GM21717 (cell line): ENCODE measurements at regions not wholly inside any gene's neighbourhood (a gene's known extent, or its start where the extent isn't known, plus 50 kb on each side); places are given as distances from the start of the nearest gene placed in this dataset.

Experiments used
- ATAC-seq: cut with Tn5 transposase; IDR thresholded peaks from one replicate; pipeline ENCODE4 v1.9.1; 2021; ENCODE audit warnings: mild to moderate bottlenecking, moderate library complexity; ENCODE audit not compliant: unreplicated experiment

DNA sequence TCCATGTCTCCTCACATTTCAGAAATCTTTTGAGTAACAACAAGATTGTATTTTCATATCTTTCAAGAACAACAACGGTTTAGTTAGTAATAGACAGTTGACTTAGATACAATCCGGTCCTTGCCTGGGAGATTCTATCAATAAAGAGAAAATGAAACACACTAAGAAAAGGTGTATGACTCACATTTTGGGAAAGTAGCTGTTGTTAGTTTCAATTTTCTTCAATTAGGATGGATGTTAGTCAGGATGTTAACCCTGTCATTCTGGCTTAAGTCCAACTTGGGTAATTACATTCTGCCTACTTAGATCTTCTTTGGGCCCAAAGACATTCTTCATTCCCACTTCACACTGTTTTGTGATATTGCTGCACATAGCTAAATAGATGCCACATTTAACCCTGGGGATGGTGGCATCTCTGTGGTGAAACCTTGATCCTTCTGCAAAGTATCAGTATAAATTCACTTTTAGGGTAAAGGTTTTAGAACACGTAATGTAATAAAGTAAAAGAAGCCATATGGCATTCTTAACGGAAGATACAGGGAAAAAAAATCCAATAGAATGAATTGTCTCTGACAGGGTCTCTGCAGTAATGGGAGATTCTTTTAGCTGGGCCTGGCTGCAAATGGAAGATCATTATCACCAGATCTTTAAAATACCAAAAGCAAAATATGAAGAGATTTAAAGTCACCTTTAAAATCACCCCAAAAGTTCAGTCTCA is 365.5 kb downstream of the FIGN start:
- ATAC-seq, result no peak

GRCh38 chr2:163369111-163369510 is 366.7 kb downstream of the FIGN start:
- ATAC-seq, result no peak

- no peak for ATAC-seq
These were observed 367.2 kb downstream of the FIGN start for GRCh38 chr2:163368655-163369054.

- no peak for ATAC-seq
These were observed 367.8 kb downstream of the FIGN start for GRCh38 chr2:163367825-163368582.

- ATAC-seq, result no peak
These were observed 371.1 kb downstream of the FIGN start for GRCh38 chr2:163364736-163365135.

GRCh38 chr2:163353551-163353950 is 382.3 kb downstream of the FIGN start:
- no peak for ATAC-seq

DNA sequence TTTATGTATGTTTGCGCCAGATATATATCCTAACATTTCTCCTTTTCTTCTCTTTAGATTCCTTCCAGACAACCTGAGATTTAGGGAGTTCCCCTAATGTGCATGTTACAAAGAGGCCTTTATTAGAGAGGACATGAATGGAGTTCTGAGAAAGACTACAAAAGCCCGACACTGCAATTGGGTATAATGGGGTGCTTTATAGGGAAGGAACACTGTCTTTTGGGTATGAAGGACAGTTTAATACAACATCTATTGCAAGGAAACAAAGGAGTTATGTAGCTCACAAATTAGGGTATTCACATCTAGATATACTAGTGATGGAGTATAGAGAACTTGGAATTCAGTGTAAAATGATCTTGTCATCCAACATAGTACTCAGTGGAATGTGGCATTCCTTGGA is 383.8 kb downstream of the FIGN start:
- ATAC-seq, result no peak

GRCh38 chr2:163351143-163351542 is 384.7 kb downstream of the FIGN start:
- no peak for ATAC-seq

GRCh38 chr2:163348857-163349380 is 386.9 kb downstream of the FIGN start:
- no peak for ATAC-seq

GRCh38 chr2:163347982-163348856 is 387.6 kb downstream of the FIGN start:
- ATAC-seq, result no peak

- ATAC-seq, result peak; percentile 79
These were observed 389.8 kb downstream of the FIGN start for GRCh38 chr2:163345795-163346573.

DNA sequence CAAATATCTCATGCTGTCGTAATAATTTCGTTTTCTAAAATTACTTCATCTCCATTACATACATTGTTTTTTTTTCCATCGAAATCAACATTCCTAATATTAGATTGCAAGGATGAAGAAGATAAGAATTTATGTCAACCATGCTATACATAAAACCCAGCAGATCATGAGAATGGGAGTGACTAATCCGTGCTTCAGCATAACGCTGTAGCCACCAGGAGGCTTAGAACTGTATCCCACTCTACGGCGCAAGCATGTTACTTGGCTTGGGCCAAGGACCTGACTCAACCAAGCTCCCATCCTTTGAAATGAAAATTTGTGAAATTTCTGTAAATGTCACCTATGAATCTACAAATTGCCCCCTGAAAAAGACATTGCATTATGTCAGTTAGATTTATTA is 392.5 kb downstream of the FIGN start:
- ATAC-seq, result no peak

- ATAC-seq, result no peak
These were observed 394.4 kb downstream of the FIGN start for GRCh38 chr2:163341426-163341825.

DNA sequence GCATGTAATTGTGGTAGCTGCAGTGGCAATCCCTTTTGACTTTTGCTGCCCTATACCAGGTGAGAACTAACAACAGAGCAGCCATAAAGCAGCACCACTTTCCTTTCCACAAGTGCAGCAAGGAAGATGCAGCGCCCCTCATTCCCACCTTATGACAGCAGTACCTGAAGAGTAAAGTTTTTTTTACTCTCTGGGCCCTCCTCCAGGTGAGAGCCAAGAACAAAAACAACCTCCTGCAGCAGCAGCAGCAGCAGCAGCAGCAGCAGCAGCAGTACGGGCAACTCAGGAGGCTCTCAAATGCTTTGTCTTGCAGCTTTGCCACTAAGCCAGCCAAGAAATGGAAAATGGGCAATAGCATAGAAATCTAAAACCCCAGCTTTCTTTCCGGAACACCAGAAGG is 397.5 kb downstream of the FIGN start:
- no peak for ATAC-seq

GRCh38 chr2:163324677-163325076 is 411.1 kb downstream of the FIGN start:
- no peak for ATAC-seq

GRCh38 chr2:163319006-163319405 is 416.8 kb downstream of the FIGN start:
- ATAC-seq, result no peak

DNA sequence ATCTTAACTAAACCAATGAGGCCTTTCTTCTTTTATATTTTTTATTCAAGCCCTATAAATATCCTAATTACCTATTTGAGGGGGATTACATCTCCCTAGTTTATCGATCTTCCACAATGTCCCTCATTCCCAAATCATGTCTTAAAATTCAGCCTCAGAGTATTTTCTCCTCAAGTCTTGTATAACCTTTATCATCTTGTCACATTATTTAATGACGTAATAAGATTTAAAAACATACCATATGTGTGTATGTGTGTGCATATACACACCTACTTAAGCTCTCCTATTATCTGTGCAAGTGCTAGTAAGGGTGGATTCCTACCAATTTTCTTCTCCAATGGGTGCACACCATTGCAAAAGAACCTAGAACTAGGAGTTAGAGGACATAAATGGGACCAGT is 421.1 kb downstream of the FIGN start:
- ATAC-seq, result no peak

GRCh38 chr2:163312713-163313112 is 423.1 kb downstream of the FIGN start:
- no peak for ATAC-seq

DNA sequence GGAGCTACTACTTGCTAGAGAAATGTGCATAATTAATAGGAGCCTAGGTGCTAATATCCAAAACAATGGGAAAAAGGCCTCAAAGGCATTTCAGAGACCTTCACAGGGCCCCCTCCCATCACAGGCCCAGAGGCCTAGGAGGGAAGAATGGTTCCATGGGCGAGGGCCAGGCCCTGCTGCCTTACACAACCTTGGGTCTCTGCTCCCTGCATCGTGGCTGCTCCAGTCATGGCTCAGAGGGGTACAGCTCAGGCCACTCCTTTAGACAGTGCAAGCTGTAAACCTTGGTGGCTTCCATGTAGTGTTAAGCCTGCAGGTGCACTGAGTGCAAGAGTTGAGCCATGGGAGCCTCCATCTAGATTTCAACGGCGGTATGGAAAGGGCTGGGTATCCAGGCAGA is 429.2 kb downstream of the FIGN start:
- no peak for ATAC-seq

- no peak for ATAC-seq
These were observed 433.7 kb downstream of the FIGN start for GRCh38 chr2:163302141-163302540.

DNA sequence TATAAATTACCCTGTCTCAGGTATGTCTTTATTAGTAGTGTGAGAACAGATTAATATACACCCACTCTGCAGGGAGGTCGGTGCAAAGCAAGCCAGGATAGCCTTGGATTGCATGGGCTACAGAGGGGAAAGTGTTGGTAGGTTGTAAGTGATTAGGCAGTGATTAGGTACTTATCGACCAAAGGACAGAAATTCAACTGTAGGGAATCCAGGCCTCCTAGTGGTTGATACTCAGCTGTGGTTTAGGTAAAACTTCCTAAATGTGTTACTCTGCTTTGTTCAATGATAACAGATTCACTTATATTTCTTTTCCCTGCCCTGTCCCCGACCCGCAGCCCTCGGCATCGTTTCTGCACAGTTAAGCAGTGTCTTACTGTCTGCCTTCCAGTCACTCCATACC is 444.0 kb downstream of the FIGN start:
- no peak for ATAC-seq
